NCI-H2107 (cell line): ENCODE measurements at regions not wholly inside any gene's neighbourhood (a gene's known extent, or its start where the extent isn't known, plus 50 kb on each side); places are given as distances from the start of the nearest gene placed in this dataset.

Source experiments
- DNase-seq: peaks from one replicate; lab custom pipeline; 2025; lab: John Stamatoyannopoulos, UW

DNA sequence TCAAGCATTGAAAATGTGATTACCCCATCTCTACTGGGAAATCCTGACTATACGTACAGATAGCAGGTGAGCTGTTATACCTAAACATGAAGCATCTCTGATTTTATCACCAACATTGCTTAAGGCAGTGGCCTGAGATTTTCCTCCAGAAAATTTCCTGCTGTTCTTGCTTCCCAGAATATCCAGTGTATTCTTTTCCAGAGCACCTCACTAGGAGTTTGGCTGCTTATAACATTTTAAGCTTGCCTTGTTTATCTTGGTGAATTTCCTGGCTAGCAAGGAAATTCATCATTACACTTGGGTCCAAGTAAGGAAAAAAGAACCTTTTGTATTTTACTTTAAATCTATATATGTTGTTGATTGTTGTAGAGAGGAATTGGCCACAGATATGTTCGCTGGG, 73.0 kb upstream of the CLCN4 start:
- no peak for DNase-seq

DNA sequence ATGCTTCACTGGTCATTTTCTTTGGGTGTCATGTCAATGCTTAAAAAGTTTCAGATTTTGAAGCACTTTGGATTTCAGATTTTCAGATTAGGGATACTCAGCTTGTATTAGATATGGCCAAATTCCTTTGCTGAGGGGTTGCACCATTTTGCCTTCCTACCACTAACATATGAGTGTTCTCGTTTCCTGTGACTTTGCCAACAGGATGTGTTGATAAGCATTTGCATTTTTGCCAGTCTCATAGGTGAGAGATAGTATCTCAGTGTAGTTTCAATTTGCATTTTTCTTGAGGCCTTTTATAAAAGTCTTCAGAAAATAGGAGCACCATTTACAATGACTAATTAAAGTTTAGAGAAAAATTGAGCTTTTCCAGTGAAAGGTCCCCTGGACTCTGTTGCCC, 71.6 kb upstream of the CLCN4 start:
- no peak for DNase-seq

DNA sequence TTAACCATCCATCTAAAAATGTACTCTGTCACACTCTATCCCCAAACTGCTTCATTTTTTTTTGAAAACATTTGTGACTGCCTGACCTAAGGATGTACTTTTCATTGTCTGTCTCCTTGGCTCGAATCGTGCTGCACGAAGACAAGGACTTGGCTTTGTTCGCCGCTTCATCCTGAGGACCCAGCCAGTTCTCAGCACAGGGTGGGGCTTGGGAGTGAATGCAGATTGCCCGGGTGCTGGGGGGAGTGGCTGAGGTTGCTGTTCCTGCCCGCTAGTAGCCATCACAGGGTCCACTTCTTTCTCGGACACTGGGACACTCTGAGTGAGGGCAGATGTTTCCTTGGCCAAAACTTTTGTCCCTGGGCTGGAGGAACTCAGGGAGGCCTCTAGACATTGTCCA, 70.1 kb upstream of the CLCN4 start:
- DNase-seq = no peak

DNA sequence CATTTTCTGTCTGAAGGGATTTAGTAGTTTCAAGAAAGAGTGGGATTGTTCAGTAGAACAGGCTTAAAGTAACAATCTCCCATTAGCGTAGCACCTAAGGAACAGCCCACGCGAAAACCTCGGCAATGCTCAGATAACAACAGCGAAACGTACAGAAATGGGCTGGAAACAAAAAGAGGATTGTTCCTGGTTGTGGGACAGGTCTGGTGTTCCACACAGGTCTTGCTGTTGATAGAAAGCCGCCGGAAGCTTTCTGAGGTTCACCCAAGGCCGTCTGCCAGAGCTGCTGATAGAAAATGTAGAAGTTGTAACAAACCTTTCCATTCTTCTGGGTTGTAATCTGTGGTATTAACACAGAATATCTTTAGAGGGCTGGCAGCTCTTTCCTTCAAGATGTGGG, 69.4 kb upstream of the CLCN4 start:
- DNase-seq = no peak

DNA sequence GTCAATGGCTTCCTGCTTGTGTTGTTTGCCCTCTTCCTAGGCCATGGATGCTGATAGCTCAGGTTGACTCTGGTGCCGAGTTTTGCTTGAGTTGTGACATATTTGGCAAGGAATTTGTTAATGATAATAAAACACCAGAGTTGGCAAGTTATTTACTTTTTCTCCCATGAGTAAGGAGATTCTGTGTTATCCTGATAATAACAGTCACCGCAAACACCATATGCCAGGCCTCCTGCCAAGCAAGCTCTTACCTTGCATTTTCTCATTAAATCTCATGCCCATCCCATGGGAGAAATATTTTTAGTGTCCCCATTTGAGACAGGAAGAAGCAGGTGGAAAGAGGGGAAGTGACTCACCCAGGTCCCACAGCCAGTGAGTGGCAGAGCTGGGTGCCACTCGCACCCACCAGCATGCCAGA, 67.4 kb upstream of the CLCN4 start:
- no peak for DNase-seq

DNA sequence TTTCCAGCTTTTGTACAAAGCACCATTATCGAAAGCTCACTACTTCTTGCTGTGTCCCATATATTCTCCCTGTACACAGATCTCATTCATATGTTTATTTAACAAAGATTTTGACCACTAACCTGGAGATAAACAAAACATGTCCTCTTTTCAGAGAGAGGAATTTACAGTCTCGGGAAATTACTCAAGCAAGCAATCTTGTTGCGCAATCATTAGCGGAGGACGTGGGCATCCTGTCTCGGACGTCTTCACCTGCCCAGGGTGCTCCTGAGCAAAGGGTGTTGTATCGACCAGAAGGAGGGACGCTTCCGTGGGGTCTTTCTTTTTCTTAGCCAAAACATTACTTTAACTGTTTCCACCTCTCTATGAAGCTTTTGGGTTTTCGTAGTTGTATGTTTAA, 66.5 kb upstream of the CLCN4 start:
- DNase-seq = no peak

DNA sequence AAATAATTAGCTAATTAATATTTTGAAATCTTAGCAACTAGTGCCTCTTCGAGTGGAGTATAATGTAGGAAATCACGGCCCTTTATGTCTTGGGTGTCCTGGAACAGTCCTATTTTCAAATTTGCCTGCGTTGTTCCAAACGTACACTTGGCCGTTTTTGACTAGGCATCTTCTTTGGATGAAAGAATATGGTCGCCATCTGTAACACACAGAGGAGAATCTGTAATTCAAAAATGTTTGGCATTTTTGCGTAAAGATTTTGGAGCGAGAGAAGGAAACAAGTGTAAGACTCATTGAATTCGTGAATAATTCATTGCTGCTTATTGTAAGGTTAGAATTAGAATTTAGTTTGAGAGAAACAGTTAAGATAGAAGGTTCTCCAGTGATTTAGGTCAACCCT, 61.5 kb upstream of the CLCN4 start:
- DNase-seq = no peak

DNA sequence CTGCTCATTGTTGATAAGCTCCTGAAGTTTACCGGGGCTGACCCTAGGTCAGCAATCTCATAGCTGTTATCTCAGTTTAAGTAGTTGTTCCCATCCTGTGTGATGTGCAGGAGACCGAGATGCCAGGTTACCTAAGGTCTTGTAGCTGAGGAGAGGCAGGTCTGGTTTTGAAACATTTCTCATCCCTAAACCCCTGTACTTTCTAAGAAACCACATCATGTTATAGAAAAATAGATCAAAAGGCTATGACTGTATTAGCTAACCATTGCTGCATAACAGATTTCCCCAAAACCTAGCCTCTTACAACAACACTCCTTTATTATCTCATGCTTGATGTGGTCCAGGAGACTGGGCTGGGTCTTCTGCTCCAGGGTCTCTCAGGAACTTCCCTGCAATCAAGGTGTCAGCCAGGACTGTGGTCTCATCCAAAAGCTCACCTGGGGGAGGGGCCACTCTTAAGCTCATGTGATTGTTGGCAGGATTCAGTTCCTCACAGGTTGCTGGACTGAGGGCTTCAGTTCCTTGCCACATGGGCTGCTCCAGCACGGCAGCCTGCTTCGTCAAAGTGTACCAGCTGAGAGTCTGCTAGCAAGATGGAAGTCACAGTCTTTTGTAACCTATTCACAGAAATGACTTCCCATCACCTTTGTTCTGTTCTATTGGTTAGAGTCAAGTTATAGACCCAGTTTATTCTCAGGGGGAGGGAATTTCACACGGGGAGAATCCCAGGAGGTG, 60.9 kb upstream of the CLCN4 start:
- DNase-seq = no peak

DNA sequence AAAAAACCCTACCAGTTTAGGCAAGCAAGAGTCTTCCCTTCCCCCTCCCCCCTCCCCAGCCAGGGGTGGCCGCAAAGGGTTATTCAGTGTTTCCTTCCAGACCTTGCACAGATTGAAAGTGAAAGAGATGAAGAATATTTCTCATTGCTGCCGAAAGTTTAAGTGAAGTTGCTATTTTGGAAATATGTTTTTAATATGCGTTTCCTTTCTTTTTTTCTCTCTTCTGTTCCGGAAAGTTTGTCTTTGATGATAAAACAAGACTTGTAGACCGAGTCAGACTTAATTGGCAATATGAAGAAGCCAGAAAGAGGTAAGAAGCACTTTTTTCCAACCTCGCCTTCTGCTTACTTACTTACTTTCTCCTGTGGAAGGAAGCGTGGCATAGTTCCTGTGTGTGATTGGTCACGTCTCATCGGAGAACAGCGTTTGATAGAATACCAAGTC, 58.5 kb upstream of the CLCN4 start:
- no peak for DNase-seq

DNA sequence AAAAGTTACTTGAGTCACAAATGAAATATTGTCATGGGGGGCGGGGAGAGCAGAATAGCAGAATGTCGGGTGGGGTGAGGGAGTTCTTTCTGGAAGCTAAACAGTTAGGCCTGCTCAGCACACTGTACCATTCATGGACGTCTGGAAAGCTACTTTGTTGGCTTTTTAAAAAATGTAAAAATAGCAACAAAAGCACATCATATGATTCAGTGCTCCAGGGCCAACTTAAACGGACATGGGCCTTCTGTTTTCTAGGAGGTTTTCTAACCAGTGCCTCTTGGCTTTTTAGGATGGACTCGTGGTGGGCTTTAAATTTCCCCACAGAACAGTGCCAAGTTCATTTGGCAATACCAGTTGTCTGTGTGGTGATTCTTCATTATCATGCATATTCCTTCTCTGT, 57.4 kb upstream of the CLCN4 start:
- DNase-seq = no peak

DNA sequence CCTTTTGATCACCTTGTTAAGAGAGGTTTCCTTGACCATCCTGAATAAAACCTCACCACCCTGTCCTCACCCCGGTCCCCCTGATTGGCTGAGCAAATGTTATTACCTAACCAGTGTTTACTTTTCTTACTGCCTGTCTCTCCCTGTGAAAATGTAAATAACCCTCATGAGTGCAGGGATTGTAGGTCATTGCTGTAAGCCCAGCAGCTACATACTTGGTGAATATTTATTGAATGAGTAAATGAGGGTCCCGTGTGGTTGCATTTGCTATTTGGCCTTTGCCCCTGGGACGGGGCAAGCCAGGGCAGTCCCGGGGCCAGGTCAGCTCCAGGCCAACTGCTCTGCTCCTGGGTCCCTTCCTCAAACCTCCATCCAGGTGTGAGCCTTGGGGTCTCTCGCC, 55.5 kb upstream of the CLCN4 start:
- no peak for DNase-seq

DNA sequence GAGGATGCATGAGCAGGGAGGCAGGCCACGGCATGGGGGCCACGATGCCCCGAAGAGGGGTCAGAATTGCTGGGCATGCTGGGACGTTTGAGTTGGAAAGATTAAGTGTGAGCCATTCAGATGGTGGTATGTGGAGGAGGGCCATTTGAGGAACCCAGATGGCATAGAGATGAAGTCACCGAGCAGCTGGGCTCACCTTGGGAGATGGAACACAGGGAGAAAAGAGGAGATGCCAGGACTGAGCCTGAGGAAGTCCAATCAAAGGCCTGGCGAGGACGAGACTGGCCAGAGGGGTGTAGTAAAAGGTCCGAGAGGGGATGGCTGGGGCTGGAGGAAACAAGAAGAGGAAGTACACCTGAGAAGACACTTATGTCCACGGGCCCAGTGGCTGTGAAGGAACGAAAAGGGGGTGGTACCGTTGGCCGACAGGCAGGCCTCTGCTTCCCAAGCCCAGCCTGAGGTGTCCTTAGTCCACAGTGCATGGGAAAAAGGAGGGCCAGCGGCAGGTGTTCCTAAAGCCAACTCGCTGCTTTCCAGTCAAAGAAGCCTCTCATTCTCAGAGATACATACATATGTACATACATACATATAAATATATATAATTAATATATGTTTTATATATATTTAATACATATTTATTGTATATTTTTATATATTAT, 54.6 kb upstream of the CLCN4 start:
- no peak for DNase-seq

DNA sequence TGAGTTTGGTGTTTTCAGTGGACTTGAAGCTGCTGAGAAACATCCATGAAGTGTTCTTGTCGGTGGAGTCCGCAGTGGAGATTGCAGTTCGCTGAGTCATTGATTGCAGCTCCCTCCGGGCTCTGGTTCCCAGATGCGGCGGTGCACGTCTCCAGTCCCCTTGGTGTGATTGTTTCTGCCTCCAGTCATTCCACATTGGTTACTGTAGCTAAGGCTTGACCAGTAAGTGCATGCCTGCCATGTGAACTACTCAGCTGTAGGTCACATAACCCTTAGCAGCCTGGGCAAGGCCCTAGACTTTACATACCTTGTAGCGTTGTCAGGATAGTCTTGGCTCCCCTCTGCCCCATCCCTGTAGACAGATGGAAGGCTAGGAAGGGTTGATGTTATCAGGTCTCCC, 53.8 kb upstream of the CLCN4 start:
- DNase-seq = no peak

DNA sequence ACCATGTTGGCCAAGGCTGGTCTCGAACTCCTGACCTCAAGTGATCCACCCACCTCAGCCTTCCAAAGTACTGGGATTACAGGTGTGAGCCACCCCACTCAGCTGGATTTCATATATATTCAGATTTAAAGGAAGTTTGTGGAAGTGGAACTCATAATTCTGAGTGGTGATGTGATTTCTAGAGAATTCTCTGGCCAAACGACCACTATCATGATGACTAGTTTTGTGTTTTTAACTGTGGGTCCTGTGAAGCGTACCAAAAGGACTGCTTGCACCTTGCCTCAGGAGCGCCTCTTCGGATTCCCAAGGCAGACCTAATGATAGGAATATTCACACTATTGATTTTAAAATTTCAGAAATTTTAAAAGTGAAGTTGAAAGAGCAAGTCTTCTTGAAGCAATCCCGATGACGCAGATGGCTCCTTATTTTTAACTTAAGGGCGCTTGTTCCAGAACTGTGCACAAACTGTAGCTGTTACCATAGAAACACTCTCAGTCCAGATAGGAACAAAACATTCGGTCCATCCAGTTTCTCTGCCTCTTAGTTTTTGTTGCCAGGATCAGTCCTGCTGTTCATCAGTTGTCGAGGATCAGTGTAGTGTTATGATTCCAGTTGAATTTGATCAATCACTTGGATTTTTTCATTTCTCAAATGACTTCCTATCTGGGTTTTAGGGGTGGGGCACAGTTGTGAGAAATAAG, 51.7 kb upstream of the CLCN4 start:
- DNase-seq = no peak

DNA sequence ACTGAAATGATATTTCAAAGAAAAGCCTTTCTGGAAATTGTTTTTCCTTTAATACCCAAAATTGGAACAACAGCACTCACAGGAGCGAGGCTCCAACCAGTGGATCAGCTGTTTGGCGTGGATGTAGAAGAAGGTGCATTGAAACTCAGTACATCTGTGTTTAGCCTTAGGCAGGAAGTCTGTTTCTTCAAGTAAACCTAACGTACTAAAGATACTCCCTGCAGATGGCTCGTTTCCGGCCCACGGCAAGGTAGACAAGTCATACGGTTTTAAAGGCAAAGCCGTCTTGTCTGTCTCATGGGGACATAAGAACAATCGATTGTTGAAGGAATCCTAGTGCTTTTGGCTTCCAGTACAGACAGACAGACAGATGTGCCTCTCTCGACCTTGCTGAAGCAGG, 50.0 kb upstream of the CLCN4 start:
- no peak for DNase-seq
